HG03066 (cell line): ENCODE measurements at regions not wholly inside any gene's neighbourhood (a gene's known extent, or its start where the extent isn't known, plus 50 kb on each side); places are given as distances from the start of the nearest gene placed in this dataset.
"Not testable (repeated sequence)": the region's sequence is repeated elsewhere in the genome, so short reads cannot be mapped to it uniquely, and the experiment has no call there.

Source experiments
- ATAC-seq: cut with Tn5 transposase; IDR thresholded peaks from one replicate; pipeline ENCODE4 v1.9.1; 2021; ENCODE audit warnings: low read depth; ENCODE audit not compliant: unreplicated experiment

- ATAC-seq: no peak
Observed at GRCh38 chr6:134420614-134421181, 102.8 kb upstream of the SGK1 start.

- ATAC-seq: no peak
Observed at GRCh38 chr6:134419716-134420115, 101.8 kb upstream of the SGK1 start.

GRCh38 chr6:134416418-134417154, 98.7 kb upstream of the SGK1 start:
- ATAC-seq: no peak

- no peak for ATAC-seq
Observed at GRCh38 chr6:134415656-134416055, 97.7 kb upstream of the SGK1 start.

- no peak for ATAC-seq
Observed at GRCh38 chr6:134415194-134415593, 97.3 kb upstream of the SGK1 start.

GRCh38 chr6:134414793-134415192, 96.9 kb upstream of the SGK1 start:
- no peak for ATAC-seq

- ATAC-seq: no peak
Observed at GRCh38 chr6:134413241-134413643, 95.3 kb upstream of the SGK1 start.

- ATAC-seq: no peak
Observed at GRCh38 chr6:134410541-134410940, 92.6 kb upstream of the SGK1 start.

GRCh38 chr6:134407791-134408190, 89.9 kb upstream of the SGK1 start:
- no peak for ATAC-seq

- ATAC-seq: no peak
Observed at GRCh38 chr6:134406311-134406710, 88.4 kb upstream of the SGK1 start.

GRCh38 chr6:134405386-134406087, 87.6 kb upstream of the SGK1 start:
- no peak for ATAC-seq

- not testable (repeated sequence) for ATAC-seq
Observed at GRCh38 chr6:134403312-134403711, 85.4 kb upstream of the SGK1 start.

GRCh38 chr6:134402372-134402984, 84.6 kb upstream of the SGK1 start:
- ATAC-seq: no peak

GRCh38 chr6:134400941-134401340, 83.0 kb upstream of the SGK1 start:
- ATAC-seq: no peak

- no peak for ATAC-seq
Observed at GRCh38 chr6:134398453-134398852, 80.5 kb upstream of the SGK1 start.

- no peak for ATAC-seq
Observed at GRCh38 chr6:134397676-134398075, 79.8 kb upstream of the SGK1 start.

GRCh38 chr6:134394905-134395304, 77.0 kb upstream of the SGK1 start:
- ATAC-seq: no peak

GRCh38 chr6:134394208-134394607, 76.3 kb upstream of the SGK1 start:
- ATAC-seq: no peak

GRCh38 chr6:134391205-134391604, 73.3 kb upstream of the SGK1 start:
- ATAC-seq: no peak

GRCh38 chr6:134389658-134390057, 71.7 kb upstream of the SGK1 start:
- no peak for ATAC-seq

- no peak for ATAC-seq
Observed at GRCh38 chr6:134389129-134389528, 71.2 kb upstream of the SGK1 start.
